Medulla oblongata (tissue), 1 donor: ENCODE measurements at regions not wholly inside any gene's neighbourhood (a gene's known extent, or its start where the extent isn't known, plus 50 kb on each side); places are given as distances from the start of the nearest gene placed in this dataset.
A peak's percentile ranks its signal among the peaks of the same experiment; 100 is the strongest.
"Not testable (repeated sequence)": the region's sequence is repeated elsewhere in the genome, so short reads cannot be mapped to it uniquely, and the experiment has no call there.

ENCODE experiments used
- DNase-seq: peaks from one replicate; pipeline ENCODE4 v3.0.0-alpha.2; 2015; ENCODE audit errors: extremely low spot score

- no peak for DNase-seq
Observed at GRCh38 chr1:234960722-234961455, 167.7 kb downstream of the TOMM20 start.

GRCh38 chr1:234958706-234959657, 169.7 kb downstream of the TOMM20 start:
- DNase-seq = no peak

- DNase-seq = no peak
Observed at GRCh38 chr1:234958066-234958705, 170.5 kb downstream of the TOMM20 start.

- no peak for DNase-seq
Observed at GRCh38 chr1:234957330-234958065, 171.1 kb downstream of the TOMM20 start.

DNA sequence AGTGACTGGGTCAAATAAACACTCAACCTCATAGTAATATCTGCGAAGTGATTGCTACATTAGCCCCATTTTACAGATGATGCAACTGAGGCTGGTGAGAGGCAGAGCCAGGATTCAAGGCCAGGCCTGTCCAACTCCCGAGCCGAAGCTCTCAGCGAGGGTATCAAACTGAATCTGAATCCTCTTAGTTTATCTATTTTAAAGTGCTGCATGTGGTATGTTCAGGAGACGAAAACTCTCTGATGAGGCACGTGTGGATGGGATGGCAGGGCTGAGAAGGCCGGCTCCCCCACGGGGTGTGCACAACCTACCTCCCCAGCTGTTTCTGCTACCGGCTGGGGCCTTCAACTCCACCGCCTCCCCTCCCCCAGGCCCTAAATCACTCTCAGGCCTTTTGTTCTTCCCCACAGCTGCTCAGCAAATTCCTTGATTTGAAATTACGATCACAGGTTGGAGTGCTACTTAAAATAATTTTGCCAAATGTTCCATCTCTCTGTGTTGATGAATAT, 171.8 kb downstream of the TOMM20 start:
- DNase-seq = no peak

- DNase-seq = peak; percentile 78
Observed at GRCh38 chr1:234955107-234955731, 173.4 kb downstream of the TOMM20 start.

GRCh38 chr1:234954613-234955012, 174.0 kb downstream of the TOMM20 start:
- no peak for DNase-seq

DNA sequence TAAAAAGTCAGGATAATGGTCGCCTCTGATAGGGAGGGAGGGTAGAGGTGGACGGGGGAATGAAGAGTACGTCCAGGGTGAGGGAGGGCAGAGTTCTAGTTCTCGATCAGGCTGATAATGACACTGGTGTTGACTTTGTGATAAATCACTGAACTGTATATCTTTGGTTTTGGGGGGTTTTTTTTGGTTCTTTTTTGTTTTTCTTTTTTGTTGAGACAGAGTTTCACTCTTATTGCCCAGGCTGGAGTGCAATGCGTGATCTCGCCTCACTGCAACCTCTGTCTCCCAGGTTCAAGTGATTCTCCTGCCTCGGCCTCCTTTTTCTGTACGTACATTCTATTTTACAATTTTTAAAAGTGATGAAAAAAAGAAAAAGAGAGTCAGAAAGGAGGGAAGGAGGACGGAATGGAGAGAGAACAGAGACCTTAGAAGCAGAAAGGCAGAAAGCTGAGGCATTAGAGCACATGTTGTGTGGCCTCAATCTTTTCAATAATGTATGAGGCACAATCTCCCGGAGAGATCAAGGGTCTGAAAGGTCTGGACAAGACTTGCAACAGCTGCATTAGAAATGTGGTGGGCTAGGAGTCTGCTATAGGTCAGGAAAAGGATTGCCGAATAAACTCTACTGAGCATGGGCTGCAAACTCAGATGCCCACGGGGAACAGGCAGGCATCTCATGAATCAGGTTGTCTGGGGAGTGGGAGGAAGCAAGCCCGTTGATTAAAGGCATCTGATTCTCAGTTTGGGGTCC, 174.8 kb downstream of the TOMM20 start:
- no peak for DNase-seq

- DNase-seq = no peak
Observed at GRCh38 chr1:234950598-234950997, 178.0 kb downstream of the TOMM20 start.

- not testable (repeated sequence) for DNase-seq
Observed at GRCh38 chr1:234949528-234949927, 179.1 kb downstream of the TOMM20 start.

- no peak for DNase-seq
Observed at GRCh38 chr1:234944439-234945344, 183.9 kb downstream of the TOMM20 start.

GRCh38 chr1:234943836-234944402, 184.7 kb downstream of the TOMM20 start:
- DNase-seq = no peak

GRCh38 chr1:234942879-234943506, 185.6 kb downstream of the TOMM20 start:
- no peak for DNase-seq

GRCh38 chr1:234942012-234942332, 186.7 kb downstream of the TOMM20 start:
- no peak for DNase-seq

GRCh38 chr1:234941321-234942011, 187.2 kb downstream of the TOMM20 start:
- DNase-seq = no peak

- DNase-seq = no peak
Observed at GRCh38 chr1:234940841-234941240, 187.8 kb downstream of the TOMM20 start.

DNA sequence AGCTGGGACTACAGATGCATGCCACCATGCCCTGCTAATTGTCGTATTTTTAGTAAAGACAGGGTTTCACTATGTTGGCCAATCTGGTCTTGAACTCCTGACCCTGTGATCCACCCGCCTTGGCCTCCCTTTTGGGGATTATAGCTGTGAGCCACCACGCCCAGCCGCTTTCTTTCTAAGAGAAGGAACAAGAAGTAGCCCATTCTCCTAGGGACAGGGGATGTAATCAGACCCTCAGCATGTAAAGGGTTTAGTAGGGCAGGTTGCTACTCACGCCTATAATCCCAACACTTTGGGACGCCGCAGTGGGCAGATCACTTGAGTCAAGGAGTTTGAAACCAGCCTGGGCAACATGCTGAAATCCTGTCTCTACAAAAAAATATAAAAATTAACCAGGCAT, 189.7 kb downstream of the TOMM20 start:
- no peak for DNase-seq

- DNase-seq = no peak
Observed at GRCh38 chr1:234938135-234938534, 190.5 kb downstream of the TOMM20 start.
